GM12892 (cell line): ENCODE measurements at regions not wholly inside any gene's neighbourhood (a gene's known extent, or its start where the extent isn't known, plus 50 kb on each side); places are given as distances from the start of the nearest gene placed in this dataset.

Experiments used
- DNase-seq: peaks from one replicate; pipeline ENCODE4 v3.0.0; 2011; ENCODE audit not compliant: insufficient read length
- FAIRE-seq: peaks from 2 replicates; lab custom pipeline; 2011; peaks lifted over from hg19 to GRCh38; lab: Jason Lieb, UNC
- POLR2A ChIP-seq: IDR thresholded peaks from 2 replicates; pipeline ENCODE4 v1.6.1; 2011; ENCODE audit warnings: low read depth, low read length, control low read depth
- POLR2AphosphoS5 ChIP-seq: IDR thresholded peaks from 2 replicates; pipeline ENCODE4 v1.6.1; 2011; ENCODE audit warnings: low read depth, low read length, control low read depth
- TAF1 ChIP-seq: IDR thresholded peaks from 2 replicates; pipeline ENCODE4 v1.6.1; 2011; ENCODE audit warnings: low read depth, mild to moderate bottlenecking, control low read depth, low read length, borderline replicate concordance

DNA sequence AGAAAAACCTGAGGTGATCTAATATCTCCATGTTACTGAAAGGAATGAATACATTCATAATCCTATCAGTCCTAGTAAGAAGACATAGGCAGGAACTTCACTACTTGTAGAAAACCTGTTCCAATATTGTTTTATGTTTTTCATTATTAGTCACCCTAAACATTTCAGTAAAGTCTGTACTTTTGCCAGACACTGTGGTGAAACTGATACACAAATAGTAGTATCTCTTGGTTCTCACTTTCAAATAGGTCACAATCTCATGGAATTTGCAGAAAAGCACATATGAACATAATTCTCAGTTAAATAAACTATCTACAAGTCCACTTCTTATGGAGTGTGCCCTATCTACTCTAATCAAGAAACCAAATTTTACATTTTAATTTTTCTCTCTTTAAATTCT lies 88.3 kb upstream of the PCDH9 start:
- TF ChIP-seq POLR2A (no peak), POLR2AphosphoS5 (no peak), TAF1 (no peak)
- DNase-seq (no peak), FAIRE-seq (no peak)

DNA sequence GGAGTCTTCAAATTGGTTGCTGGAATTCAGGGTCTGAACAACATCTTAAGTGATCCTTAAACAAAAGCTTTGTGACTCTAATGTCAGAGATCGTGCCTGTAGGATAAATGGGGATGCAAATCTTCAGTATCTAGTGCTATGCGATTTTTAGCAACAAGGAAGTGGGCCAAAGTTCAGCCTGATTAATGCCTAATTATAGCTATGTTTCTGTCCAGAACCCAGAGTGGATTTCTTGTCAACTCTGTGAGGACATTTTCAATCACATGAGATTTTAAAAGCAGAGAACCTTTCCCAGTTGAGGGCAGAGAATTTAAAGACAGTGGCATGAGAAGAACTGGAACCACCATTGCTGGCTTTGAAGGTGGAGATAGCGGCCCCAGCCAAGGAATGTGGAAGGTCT lies 84.3 kb upstream of the PCDH9 start:
- DNase-seq (no peak), FAIRE-seq (no peak)
- no peak for TF ChIP-seq TAF1
- no peak for TF ChIP-seq POLR2A
- TF ChIP-seq POLR2AphosphoS5, result no peak

DNA sequence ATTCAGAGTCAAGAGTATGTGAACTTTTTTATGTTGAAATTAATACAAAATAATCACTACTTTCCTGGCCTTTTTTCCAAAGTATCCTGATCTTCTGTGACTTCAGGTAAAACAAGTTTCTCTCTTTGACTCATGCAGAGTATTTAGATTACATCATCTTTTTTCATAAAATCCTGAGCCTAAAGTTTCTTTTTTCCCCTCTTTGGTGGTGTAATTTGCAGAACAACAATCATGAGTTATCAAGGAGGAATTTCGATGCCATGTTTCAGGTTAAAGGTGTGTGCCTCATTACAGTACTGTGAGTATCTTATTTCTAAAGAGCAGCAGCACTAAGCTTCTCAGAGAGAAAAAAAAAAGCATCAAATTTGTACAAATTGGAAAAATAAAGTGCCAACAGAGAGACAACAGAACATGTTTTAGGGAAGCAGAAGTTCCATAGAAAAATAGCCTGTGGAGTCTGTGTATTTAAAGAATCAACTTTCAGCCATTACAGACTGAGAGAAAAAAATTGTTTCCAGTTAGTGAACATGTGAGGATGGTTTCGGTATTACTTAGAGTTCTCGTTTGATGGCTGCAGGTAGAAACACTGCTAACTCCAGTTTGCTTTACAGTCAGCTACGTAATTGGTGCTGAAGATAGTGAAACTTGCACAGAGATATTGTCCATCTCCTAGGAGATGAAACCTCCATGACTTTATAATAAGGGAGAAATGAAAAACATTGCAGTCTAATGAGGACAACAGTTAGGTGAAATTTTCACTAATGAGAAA lies 78.1 kb upstream of the PCDH9 start:
- FAIRE-seq (no peak), DNase-seq (no peak)

DNA sequence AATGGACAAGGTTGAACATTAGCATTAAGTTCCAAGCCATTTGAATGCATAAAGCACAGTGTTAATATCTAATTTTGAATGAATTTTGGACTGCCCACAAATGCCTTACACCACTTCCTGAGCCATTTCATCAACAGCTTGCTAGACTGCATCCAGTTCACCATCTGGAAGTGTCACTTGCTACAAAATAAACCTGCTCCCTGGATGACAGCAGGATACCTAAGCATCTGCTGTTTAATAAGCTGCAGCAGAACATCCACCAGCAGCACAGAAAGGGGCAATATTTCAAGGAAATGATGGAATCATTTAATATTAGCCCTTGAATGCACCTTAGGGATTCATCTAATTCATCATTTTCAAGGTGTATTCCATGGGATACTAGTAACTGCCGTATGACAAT lies 76.6 kb upstream of the PCDH9 start:
- DNase-seq (no peak), FAIRE-seq (no peak)
- no peak for TF ChIP-seq TAF1
- TF ChIP-seq POLR2A, result no peak
- TF ChIP-seq POLR2AphosphoS5, result no peak

More for the DNA sequence above, 78.1 kb upstream of the PCDH9 start:
- TF ChIP-seq TAF1 (no peak), POLR2AphosphoS5 (no peak), POLR2A (no peak)

DNA sequence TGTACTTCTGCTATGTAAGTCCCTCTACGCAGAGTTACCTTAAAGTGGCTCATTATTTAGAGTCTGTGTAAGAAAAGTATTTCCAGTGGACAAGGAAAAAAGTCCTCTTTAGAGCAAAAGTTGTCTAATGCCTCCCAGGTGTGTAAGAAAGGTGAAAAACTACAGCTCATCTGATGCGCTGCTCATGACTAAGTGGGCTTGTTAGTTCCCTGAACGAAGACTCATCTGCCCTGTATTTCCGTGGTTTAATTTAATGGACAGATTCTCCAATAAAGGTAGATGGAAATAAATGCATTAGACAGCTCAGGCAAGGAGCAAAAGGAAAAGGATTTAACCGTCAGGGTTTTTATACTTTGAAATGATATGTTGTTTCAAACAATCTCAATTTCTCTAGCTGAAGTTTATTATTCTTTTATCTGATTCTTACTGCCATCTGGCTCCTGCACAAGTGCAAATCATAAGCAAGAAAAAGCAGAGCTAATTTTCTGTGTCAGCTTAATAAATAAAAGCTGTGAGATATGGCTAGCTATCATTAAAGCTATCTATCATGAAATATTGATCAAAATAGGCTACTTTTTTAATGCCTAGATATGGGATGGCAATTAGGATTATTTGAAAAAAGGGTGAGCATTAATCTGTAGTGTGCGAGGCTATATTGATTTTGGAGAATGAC lies 73.7 kb upstream of the PCDH9 start:
- DNase-seq (no peak), FAIRE-seq (no peak)
- no peak for TF ChIP-seq TAF1
- TF ChIP-seq POLR2A, result no peak
- no peak for TF ChIP-seq POLR2AphosphoS5

DNA sequence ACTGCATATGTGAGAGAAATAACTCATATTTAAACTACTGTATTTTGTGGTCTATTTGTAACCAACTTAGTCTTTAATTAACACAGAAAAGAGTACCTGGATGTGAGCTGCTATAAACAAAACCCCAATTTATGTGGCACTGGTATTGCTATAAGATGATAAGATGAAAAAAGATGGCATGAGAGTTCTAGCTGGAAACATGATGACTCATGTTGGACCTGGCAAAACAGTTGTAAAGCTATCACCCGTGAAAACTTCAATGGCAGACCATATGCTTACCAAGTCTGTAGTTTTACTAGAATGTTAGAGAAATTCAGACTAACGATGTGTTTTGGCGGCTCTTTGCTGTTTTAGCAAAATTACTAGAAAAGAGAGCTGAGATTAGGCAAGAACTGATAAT lies 69.6 kb upstream of the PCDH9 start:
- FAIRE-seq, result no peak
- TF ChIP-seq TAF1 (no peak), POLR2AphosphoS5 (no peak), POLR2A (no peak)
- no peak for DNase-seq

DNA sequence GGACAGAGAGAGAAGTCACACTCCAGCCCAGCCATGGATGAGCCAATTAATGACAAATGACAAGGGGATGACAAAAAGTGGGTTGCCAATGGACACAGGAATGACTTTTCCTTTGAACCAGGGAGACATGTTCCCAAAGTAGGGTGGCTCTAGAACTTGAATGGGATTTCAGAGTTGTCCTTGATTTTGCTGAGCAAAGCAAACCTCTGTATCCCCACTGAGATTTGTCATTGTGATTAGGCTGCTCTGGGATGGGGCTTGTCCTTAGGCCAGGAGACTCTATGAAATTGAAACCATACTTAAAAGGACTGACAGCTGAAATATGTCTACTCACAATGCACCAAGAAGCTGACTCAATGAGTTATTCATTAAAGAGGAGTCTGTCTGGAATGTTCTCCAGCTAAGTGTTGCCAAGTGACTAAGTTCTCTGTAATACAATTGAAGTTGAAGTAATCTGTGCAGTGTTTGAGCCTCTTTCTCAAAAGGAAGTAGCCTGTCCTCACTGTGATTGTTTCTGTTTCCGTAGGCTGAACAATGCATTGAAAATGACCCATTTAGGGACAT lies 69.0 kb upstream of the PCDH9 start:
- no peak for DNase-seq
- TF ChIP-seq TAF1 (no peak), POLR2A (no peak), POLR2AphosphoS5 (no peak)
- FAIRE-seq, result no peak

DNA sequence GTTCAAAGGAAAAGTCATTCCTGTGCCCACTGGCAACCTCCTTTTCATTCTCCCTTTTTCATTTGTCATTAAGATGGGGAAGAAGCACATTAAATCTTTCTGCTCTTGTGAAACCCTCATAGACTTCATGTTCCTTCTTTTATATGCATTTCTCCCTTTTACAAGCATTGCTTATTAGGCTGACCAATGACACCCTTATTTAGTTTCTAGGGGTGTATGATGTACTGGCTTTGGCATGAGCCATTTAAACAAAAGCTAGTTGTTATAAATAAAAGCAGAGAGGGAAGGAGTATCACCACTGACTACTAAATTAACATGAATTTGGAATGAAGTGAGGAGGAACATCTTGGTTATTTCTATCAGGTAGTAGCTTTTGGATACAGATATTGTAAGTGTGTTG lies 68.2 kb upstream of the PCDH9 start:
- TF ChIP-seq POLR2A (no peak), POLR2AphosphoS5 (no peak), TAF1 (no peak)
- FAIRE-seq, result no peak
- DNase-seq, result no peak

DNA sequence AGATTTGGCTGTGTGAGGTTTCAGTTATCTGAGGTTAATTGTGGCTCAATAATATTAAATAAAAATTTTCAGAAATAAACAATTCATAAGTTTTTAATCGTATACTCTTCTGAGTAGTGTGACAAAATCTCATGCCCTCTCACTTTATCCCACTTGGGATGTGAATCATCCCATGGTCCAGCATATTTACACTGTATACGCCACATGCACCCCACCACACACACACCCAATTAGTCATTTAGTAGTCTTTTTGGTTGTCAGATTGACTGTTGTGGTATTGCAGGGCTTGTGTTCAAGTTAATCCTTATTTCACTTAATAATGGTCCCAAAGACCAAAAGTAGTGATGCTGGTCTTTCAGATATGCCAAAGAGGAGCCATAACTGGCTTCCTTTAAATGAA lies 66.4 kb upstream of the PCDH9 start:
- DNase-seq, result no peak
- TF ChIP-seq POLR2A, result no peak
- no peak for TF ChIP-seq TAF1
- TF ChIP-seq POLR2AphosphoS5, result no peak
- FAIRE-seq, result no peak

DNA sequence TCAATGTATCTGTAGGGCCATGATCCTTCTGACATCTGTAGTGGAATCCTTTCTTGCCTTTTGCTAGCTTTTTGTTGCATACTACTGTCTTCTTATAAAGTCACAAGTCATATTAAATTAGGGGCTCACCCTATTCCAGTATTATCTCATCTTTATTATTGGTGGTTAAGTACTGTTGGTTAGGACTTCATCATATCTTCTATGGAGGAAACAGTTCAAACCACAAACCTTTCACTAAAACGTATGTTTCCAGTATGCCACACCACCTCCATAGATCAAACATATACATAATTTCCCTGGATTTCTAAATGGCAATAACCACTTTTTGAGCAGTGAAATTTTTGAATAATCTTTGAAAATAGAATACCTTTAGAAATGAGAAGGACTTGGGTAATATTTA lies 62.8 kb upstream of the PCDH9 start:
- FAIRE-seq (no peak), DNase-seq (no peak)
- TF ChIP-seq POLR2AphosphoS5 (no peak), TAF1 (no peak), POLR2A (no peak)

DNA sequence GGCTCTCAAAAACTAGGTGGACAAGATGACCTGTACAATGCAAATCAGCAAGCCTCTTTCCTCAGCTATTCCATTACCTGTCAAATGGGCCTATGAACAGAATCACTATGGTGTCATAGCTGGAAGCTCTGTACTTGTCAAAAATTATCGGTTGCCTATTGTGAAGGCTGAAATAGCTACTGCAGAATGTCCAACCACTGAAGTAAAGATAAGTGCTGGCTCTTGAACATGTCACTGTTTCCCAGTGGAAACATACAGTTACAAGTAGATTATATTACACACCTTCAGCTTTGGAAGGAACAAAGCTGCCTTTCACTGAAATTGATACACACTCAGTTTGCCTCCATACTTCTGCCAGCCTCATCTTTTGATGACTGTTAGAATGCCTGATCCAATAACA lies 55.5 kb upstream of the PCDH9 start:
- no peak for DNase-seq
- TF ChIP-seq POLR2AphosphoS5, result no peak
- no peak for TF ChIP-seq TAF1
- TF ChIP-seq POLR2A, result no peak
- no peak for FAIRE-seq

DNA sequence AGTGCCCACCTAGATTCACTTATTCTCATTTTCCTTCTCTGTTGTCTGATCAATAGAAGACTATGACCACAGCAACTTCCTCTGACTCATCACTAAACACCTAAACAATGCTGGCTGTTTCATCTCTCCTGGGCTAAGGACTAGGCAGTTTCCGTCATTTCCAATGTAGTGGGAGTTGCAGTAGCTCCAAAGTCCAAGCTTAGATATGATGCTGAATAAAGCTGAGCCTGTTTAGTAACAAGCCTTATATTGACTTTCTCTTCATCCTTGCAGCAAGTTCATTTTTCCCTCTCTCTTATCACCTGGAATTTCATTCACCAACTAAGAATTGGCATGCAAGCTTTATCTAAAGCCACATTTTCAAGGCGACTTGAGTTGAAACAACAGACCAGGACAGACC lies 53.5 kb upstream of the PCDH9 start:
- no peak for FAIRE-seq
- no peak for DNase-seq
- TF ChIP-seq POLR2AphosphoS5 (no peak), POLR2A (no peak), TAF1 (no peak)
